ENCODE measurements at regions not wholly inside any gene's neighbourhood (a gene's known extent, or its start where the extent isn't known, plus 50 kb on each side); places are given as distances from the start of the nearest gene placed in this dataset.

DNA sequence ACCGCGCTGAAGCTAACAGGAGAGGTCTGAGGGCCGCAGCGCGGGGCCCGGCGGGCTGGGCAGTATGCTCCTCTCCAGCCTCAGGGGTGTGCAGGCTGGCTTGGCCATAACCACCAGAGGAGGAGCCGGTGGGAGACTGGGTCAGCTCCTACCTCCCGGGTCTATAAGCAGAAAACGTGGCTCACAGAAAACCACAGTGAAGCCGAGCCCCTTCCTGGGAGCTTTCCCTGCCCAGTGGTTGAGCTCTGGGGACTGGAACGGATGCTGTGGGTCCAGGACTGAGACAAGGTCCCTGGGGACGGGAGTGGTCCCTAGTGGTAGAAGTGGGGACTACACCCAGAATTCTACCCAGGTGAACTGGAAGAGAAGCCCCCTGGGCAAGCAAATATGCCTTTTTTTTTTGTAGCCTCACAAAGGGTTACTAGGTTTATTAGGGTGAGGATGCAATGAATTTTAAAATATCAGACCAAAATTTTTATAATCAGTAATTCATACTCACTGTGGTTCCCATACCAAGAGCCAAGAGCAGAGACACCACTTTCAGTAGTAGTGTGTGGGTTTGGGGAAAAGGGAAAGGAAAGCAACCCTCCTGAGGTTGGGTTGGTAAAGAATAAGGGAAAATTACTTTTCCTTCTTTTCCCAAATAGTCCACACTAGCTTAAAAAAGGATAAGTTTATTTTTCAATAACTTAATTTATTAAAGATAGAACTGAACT is 67.9 kb upstream of the PRKCQ start:
- no peak for DNase-seq (ENCODE audit: low read depth)

- no peak for DNase-seq (ENCODE audit: low read depth)
These were observed 63.9 kb upstream of the PRKCQ start for GRCh38 chr10:6643962-6644361.

- no peak for DNase-seq (ENCODE audit: low read depth)
These were observed 62.8 kb upstream of the PRKCQ start for GRCh38 chr10:6642876-6643275.

DNA sequence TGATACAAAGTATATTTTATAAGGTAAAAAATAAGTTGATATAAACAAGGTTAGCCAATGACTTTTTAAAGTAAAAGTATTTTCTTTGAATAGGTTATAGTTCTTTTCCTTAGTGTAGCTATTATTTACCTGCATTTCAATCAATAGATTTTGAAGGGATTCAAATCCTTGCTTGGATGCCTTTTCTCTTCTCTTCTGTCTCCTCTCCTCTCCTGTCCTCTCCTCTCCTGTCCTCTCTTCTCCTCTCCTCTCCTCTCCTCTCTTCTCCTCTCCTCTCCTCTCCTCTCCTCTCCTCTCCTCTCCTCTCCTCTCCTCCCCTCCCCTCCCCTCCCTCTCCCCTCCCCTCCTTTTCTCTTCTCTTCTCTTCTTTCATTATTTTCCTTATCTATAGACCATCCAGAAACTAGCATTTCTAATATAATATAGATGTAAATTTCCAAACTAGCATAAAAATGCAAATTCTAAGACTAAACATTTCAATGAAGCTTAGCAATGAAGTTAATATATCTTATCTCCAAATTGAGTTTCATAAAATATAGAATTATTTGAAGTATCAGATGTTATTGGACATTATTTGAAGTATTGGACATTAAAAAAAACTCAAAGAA is 60.5 kb upstream of the PRKCQ start:
- no peak for DNase-seq (ENCODE audit: low read depth)

GRCh38 chr10:6637053-6637452 is 57.0 kb upstream of the PRKCQ start:
- DNase-seq (ENCODE audit: low read depth), result no peak

DNA sequence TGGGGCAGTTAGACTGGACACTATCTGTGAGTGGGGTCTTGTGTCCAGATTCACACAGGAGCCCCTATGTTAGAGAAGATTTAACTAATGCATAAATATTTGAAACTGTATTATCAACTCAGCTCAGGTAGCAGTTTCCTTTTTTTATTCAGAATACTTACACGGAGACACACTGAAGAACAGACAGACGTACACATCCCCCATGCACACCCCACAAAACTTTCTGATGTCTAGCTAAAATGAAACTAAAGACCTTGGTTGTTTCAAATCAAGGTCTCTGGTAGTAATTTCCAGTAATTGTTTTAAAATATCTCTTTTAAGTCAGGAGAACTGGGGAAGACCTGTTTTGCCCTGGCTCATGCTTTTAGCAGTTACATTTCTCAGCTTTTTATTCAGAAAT is 55.7 kb upstream of the PRKCQ start:
- DNase-seq (ENCODE audit: low read depth), result no peak
